HG03025 (cell line): ENCODE measurements at regions not wholly inside any gene's neighbourhood (a gene's known extent, or its start where the extent isn't known, plus 50 kb on each side); places are given as distances from the start of the nearest gene placed in this dataset.

Experiments
- ATAC-seq: cut with Tn5 transposase; IDR thresholded peaks from one replicate; pipeline ENCODE4 v1.9.1; 2021; ENCODE audit warnings: mild to moderate bottlenecking, moderate library complexity; ENCODE audit not compliant: unreplicated experiment, low FRiP score

GRCh38 chr13:78732445-78733017 is 73.6 kb upstream of the OBI1 start:
- no peak for ATAC-seq

DNA sequence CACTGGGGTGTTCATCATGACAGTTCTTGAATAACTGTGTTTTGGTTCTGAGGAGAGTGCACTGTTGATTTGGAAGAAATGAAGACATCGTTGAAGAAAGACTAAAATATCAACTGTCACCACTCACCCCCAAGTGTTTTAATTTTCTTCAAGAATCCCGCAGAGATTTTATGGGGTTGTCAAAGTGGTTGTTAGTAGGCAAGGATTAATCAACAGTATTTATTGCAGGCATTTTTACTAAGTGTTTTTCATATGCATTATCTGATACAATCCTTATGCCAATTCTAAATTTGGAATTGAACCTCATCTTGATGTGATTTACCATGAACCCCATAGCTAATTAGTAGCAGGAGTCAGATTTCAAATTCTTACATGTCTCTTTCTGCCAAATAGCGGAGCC is 63.7 kb upstream of the OBI1 start:
- ATAC-seq = no peak

DNA sequence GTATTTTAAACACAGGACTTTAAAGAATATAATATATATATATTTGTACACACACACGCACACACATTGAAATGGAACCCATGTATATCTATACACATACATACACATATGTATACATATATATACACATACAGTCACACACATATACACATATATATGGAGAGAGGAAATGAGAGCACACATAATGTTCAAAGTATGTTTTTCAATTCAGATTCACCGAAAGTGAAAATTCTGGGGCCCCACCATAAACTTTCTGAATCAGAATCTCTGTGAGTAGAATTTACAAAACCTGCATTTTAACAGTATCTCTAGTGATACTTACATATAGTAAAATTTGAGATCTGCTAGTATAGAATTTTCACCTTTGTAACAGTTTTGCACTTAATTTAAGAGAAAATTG is 60.4 kb upstream of the OBI1 start:
- ATAC-seq = no peak

- no peak for ATAC-seq
These were observed 55.8 kb upstream of the OBI1 start for GRCh38 chr13:78714717-78715116.

- ATAC-seq = no peak
These were observed 53.9 kb upstream of the OBI1 start for GRCh38 chr13:78712831-78713230.

GRCh38 chr13:78709028-78709427 is 50.1 kb upstream of the OBI1 start:
- no peak for ATAC-seq
